ENCODE measurements at regions not wholly inside any gene's neighbourhood (a gene's known extent, or its start where the extent isn't known, plus 50 kb on each side); places are given as distances from the start of the nearest gene placed in this dataset.

DNA sequence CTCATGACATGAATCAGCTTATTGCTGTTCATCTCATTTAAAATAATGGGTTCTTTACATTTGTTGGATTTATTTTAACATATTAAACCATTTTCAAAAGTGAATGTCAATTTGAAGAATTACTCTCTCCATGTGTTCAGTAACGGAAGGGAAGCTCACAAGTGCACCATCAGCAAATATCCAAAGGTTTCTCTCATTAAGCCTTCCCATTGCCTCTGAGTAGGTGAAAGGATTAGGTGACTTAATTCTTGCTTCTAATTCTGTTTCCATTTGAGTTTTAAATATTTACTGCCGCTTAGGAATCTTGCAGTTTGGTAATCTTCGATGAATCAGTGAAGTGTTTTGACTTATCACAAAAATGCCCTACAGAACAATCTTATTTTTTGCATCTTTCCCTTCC, 145.1 kb upstream of the NYAP2 start:
- no peak overlapping the region for H3K27ac Mint-ChIP-seq
- TF ChIP-seq, protein P1, sequence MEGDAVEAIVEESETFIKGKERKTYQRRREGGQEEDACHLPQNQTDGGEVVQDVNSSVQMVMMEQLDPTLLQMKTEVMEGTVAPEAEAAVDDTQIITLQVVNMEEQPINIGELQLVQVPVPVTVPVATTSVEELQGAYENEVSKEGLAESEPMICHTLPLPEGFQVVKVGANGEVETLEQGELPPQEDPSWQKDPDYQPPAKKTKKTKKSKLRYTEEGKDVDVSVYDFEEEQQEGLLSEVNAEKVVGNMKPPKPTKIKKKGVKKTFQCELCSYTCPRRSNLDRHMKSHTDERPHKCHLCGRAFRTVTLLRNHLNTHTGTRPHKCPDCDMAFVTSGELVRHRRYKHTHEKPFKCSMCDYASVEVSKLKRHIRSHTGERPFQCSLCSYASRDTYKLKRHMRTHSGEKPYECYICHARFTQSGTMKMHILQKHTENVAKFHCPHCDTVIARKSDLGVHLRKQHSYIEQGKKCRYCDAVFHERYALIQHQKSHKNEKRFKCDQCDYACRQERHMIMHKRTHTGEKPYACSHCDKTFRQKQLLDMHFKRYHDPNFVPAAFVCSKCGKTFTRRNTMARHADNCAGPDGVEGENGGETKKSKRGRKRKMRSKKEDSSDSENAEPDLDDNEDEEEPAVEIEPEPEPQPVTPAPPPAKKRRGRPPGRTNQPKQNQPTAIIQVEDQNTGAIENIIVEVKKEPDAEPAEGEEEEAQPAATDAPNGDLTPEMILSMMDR (IDR thresholded peaks at IDR 0.05) = no peak
- no peak for TF ChIP-seq EZH2 (IDR thresholded peaks at IDR 0.05)
- TF ChIP-seq EZH2phosphoT487 (IDR thresholded peaks at IDR 0.05) = no peak
- no peak overlapping the region for H3K4me2 ChIP-seq

DNA sequence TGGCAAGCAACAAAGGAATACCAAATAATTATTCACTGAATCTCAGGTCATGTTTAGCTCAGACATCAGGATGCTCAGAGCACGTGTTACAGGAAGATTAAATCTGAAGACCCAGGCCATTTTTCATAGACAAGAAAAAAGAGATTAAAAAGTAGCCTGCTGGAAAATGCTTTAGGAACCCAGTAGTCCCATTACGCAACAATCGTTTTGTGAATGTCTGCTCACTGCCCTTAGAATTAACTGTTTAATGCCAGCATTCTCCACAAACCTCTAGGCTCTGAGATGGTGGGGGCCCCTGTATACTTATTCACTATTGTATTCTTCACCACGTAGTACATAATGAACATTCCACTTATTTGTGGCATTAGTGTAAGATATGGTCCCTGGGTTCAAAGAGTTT, 154.6 kb upstream of the NYAP2 start:
- Mint-ChIP-seq H3K36me3 (no peaks in the 10 kb centered on the region), H3K4me1 (no peaks in the 10 kb centered on the region), H3K4me3 (no peak overlapping the region), H3K9me3 (no peaks in the 10 kb centered on the region), H3K27me3 (ENCODE audit: insufficient read depth, low read depth) (no peaks in the 10 kb centered on the region), H3K27ac (no peak overlapping the region)
- H4K20me1 ChIP-seq (ENCODE audit: low read depth) = no peaks in the 10 kb centered on the region
- H3F3A ChIP-seq (ENCODE audit: low read depth) = no peaks in the 10 kb centered on the region
- H2AFZ ChIP-seq (replicated peaks) = no peak overlapping the region
- no peak for TF ChIP-seq EZH2 (IDR thresholded peaks at IDR 0.05)
- TF ChIP-seq EZH2phosphoT487 (IDR thresholded peaks at IDR 0.05) = no peak
- TF ChIP-seq, protein P1 (IDR thresholded peaks at IDR 0.05) = no peak
- H3K36me3 ChIP-seq = no peaks in the 10 kb centered on the region
- H3K79me2 ChIP-seq (ENCODE audit: low read depth) = no peaks in the 10 kb centered on the region
- H3K27me3 ChIP-seq = no peaks in the 10 kb centered on the region
- no peaks in the 10 kb centered on the region for H3K9me3 ChIP-seq (ENCODE audit: low read depth)
- H3K4me3 ChIP-seq = no peak overlapping the region
- H3K4me1 ChIP-seq = no peaks in the 10 kb centered on the region
- H3K27ac ChIP-seq = no peak overlapping the region
- no peak overlapping the region for H3K4me2 ChIP-seq
- no peak for DNase-seq (ENCODE audit: low spot score)
- no peak overlapping the region for H3K9ac ChIP-seq

More for the DNA sequence above, 145.1 kb upstream of the NYAP2 start:
- H3K79me2 ChIP-seq (ENCODE audit: low read depth) = no peaks in the 10 kb centered on the region
- no peak overlapping the region for H3K4me3 ChIP-seq
- no peaks in the 10 kb centered on the region for H3K27me3 ChIP-seq
- DNase-seq (ENCODE audit: low spot score) = no peak
- H3K36me3 ChIP-seq = no peaks in the 10 kb centered on the region
- H3K9me3 Mint-ChIP-seq = peaks cover 3% of the 10 kb centered on the region
- H3K27ac ChIP-seq = no peak overlapping the region
- H3K27me3 Mint-ChIP-seq (ENCODE audit: insufficient read depth, low read depth) = peaks cover 4% of the 10 kb centered on the region
- no peaks in the 10 kb centered on the region for H4K20me1 ChIP-seq (ENCODE audit: low read depth)
- H3F3A ChIP-seq (ENCODE audit: low read depth) = no peaks in the 10 kb centered on the region
- no peak overlapping the region for H3K9ac ChIP-seq
- no peaks in the 10 kb centered on the region for H3K4me1 ChIP-seq
- no peak overlapping the region for H3K4me3 Mint-ChIP-seq
- no peaks in the 10 kb centered on the region for H3K4me1 Mint-ChIP-seq
- H2AFZ ChIP-seq (replicated peaks) = no peak overlapping the region
- no peaks in the 10 kb centered on the region for H3K9me3 ChIP-seq (ENCODE audit: low read depth)
- H3K36me3 Mint-ChIP-seq = no peaks in the 10 kb centered on the region

DNA sequence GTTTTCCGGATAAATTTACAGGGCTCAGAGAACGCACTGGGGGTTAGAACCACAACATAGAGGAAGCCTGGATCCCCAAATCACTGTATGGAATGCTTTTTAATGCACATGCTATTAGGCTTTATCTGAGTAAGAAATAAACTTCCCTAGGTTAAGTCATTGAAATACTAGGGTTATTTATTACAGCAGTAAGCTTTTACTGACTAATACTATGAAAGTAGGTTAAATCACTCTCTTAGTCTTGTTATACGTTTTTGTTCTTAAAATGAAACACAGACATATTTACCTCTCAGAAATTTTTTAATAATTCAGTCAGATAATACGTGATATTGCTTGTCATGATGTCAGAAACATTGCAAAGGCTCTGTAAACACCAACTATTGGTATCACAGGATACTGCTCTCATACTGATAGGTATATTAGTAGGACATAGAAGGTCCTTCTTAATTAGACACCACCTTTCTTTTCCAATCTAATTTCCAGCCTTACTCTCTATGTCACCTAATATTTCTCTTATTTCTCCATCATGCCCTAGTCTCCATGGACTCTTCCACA, 162.7 kb upstream of the NYAP2 start:
- Histone ChIP-seq H3K9me3 (ENCODE audit: low read depth) (no peaks in the 10 kb centered on the region), H3F3A (ENCODE audit: low read depth) (no peaks in the 10 kb centered on the region), H3K9ac (no peak overlapping the region), H3K4me3 (no peak overlapping the region), H3K27ac (no peak overlapping the region), H2AFZ (replicated peaks) (no peak overlapping the region), H3K27me3 (no peaks in the 10 kb centered on the region), H3K4me2 (no peak overlapping the region), H3K36me3 (no peaks in the 10 kb centered on the region), H4K20me1 (ENCODE audit: low read depth) (no peaks in the 10 kb centered on the region), H3K4me1 (no peaks in the 10 kb centered on the region), H3K79me2 (ENCODE audit: low read depth) (no peaks in the 10 kb centered on the region)
- no peaks in the 10 kb centered on the region for H3K27me3 Mint-ChIP-seq (ENCODE audit: insufficient read depth, low read depth)
- no peak for DNase-seq (ENCODE audit: low spot score)
- H3K27ac Mint-ChIP-seq = no peak overlapping the region
- no peak for TF ChIP-seq EZH2 (IDR thresholded peaks at IDR 0.05)
- TF ChIP-seq, protein P1 (IDR thresholded peaks at IDR 0.05) = no peak
- TF ChIP-seq EZH2phosphoT487 (IDR thresholded peaks at IDR 0.05) = no peak
- H3K4me3 Mint-ChIP-seq = no peak overlapping the region
- H3K36me3 Mint-ChIP-seq = no peaks in the 10 kb centered on the region
- H3K4me1 Mint-ChIP-seq = peaks cover 4% of the 10 kb centered on the region
- H3K9me3 Mint-ChIP-seq = no peaks in the 10 kb centered on the region
